Stimulated activated naive B cell treated with anti-CD40 and anti-IgM and Interleukin-4, amounts not matched to agents 10 μg/mL and 1 μg/mL and 100 μg/mL, for 72 hours (primary cell): ENCODE measurements at regions not wholly inside any gene's neighbourhood (a gene's known extent, or its start where the extent isn't known, plus 50 kb on each side); places are given as distances from the start of the nearest gene placed in this dataset.

Experiments used
- ATAC-seq, 2 donors: fragments of 150-1000 bp; cut with Tn5 transposase; replicated peaks; 2 replicates each; pipeline ENCODE4 v1.10.0; 2021; ENCODE audit warnings: moderate library complexity in 1 of 2
- DNase-seq: peaks from one replicate; pipeline ENCODE4 v3.0.0; 2021
- H3K27ac Mint-ChIP-seq: one replicate; pipeline ENCODE4 v1.8.0; 2022; ENCODE audit warnings: mild to moderate bottlenecking, mixed read lengths
- H3K27me3 Mint-ChIP-seq, 2 donors: one replicate each; pipeline ENCODE4 v1.8.0; 2022; ENCODE audit warnings: mixed read lengths in 2 of 2
- H3K36me3 Mint-ChIP-seq, 2 donors: one replicate each; pipeline ENCODE4 v1.8.0; 2022; ENCODE audit warnings: mixed read lengths in 2 of 2, mild to moderate bottlenecking in 1 of 2
- H3K4me1 Mint-ChIP-seq, 2 donors: one replicate each; pipeline ENCODE4 v1.8.0; 2022; ENCODE audit warnings: mixed read lengths in 2 of 2, mild to moderate bottlenecking in 1 of 2
- H3K4me3 Mint-ChIP-seq, 2 donors: one replicate each; pipeline ENCODE4 v1.8.0; 2022; ENCODE audit warnings: mild to moderate bottlenecking in 2 of 2, mixed read lengths in 2 of 2, moderate library complexity in 1 of 2
- H3K9me3 Mint-ChIP-seq, 2 donors: one replicate each; pipeline ENCODE4 v1.8.0; 2022; ENCODE audit warnings: mixed read lengths in 2 of 2, mild to moderate bottlenecking in 1 of 2

- no peak for ATAC-seq
- Mint-ChIP-seq H3K27me3 (no peaks in the 10 kb centered on the region), H3K9me3 (no peaks in the 10 kb centered on the region), H3K4me3 (no peak overlapping the region), H3K27ac (no peak overlapping the region), H3K4me1 (no peaks in the 10 kb centered on the region), H3K36me3 (no peaks in the 10 kb centered on the region)
- no peak for DNase-seq
These were observed 938.1 kb upstream of the EPHA7 start for GRCh38 chr6:94357381-94357980.

- Mint-ChIP-seq H3K9me3 (no peaks in the 10 kb centered on the region), H3K27me3 (no peaks in the 10 kb centered on the region), H3K36me3 (no peaks in the 10 kb centered on the region), H3K4me3 (no peak overlapping the region), H3K4me1 (no peaks in the 10 kb centered on the region), H3K27ac (no peak overlapping the region)
- no peak for DNase-seq
- ATAC-seq: no peak
These were observed 931.5 kb upstream of the EPHA7 start for GRCh38 chr6:94350833-94351232.

DNA sequence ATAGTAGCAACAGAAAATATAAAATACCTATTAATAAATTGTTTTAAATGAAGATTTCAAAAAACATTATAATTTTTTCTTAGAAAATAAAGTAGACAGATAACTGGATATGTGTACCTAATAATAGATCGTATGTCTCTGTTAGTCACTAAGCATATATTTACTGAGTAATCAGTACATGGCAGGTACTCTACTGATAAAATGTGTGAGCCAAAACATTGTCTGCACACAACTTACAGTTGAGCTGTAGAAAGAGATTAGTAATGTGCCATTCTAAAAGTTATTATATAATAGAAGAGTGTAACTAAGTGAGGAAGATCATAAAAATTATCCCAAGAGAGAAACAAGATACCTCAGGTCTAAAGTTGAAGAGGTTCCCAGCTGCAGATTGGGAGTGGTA lies 929.9 kb upstream of the EPHA7 start:
- no peak overlapping the region for H3K4me3 Mint-ChIP-seq

DNA sequence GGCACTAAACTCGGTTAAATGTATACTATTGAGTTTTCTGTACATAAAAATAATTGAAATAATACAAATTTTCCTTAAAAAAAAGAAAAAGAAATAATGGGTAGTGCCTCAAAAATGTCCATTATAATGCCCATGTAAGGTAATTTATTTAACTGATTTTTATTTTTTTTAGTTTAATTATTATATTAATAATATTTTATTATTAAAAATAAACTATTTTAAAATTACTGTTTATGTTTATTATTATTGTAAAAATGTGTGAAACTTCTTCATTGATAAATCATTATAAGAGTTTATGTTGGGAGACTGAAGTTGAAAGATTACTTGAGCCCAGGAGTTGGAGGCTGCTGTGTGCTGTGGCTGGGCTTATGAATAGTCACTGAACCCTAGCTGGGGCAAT lies 925.5 kb upstream of the EPHA7 start:
- H3K36me3 Mint-ChIP-seq: no peaks in the 10 kb centered on the region
- H3K4me1 Mint-ChIP-seq: no peaks in the 10 kb centered on the region
- no peak overlapping the region for H3K4me3 Mint-ChIP-seq
- H3K27me3 Mint-ChIP-seq: no peaks in the 10 kb centered on the region
- DNase-seq: no peak
- peaks cover 1 to 4% of the 10 kb centered on the region in 2 donors for H3K9me3 Mint-ChIP-seq
- H3K27ac Mint-ChIP-seq: no peak overlapping the region
- ATAC-seq: no peak

More for the DNA sequence above, 929.9 kb upstream of the EPHA7 start:
- Mint-ChIP-seq H3K4me1 (no peaks in the 10 kb centered on the region), H3K36me3 (no peaks in the 10 kb centered on the region), H3K27ac (no peak overlapping the region), H3K9me3 (no peaks in the 10 kb centered on the region), H3K27me3 (no peaks in the 10 kb centered on the region)
- DNase-seq: no peak
- ATAC-seq: no peak

- no peaks in the 10 kb centered on the region for H3K36me3 Mint-ChIP-seq
- DNase-seq (no peak), ATAC-seq (no peak)
- peaks cover 1 to 7% of the 10 kb centered on the region in 2 donors for H3K9me3 Mint-ChIP-seq
- no peaks in the 10 kb centered on the region for H3K4me1 Mint-ChIP-seq
- no peak overlapping the region for H3K27ac Mint-ChIP-seq
- H3K4me3 Mint-ChIP-seq: no peak overlapping the region
- H3K27me3 Mint-ChIP-seq: no peaks in the 10 kb centered on the region
These were observed 921.8 kb upstream of the EPHA7 start for GRCh38 chr6:94341173-94341572.

DNA sequence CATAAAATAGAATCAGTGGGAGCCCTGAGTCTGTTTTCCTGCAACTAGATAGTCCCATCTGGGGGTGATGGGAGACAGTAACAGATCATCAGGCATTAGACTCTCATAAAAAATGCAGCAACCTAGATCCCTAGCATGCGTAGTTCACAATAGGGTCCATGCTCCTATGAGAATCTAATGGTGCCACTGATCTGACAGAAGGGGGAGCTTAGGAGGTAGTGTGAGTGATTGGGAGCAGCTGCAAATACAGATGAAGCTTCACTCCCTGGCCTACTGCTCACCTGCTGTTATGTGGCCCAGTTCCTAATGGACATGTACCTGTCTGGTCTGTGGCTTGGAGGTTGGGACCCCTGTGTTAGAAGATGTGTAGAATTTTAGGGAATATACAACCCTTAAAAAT lies 904.5 kb upstream of the EPHA7 start:
- Mint-ChIP-seq H3K4me1 (no peaks in the 10 kb centered on the region), H3K4me3 (no peak overlapping the region), H3K27ac (no peak overlapping the region), H3K27me3 (no peaks in the 10 kb centered on the region), H3K36me3 (no peaks in the 10 kb centered on the region), H3K9me3 (no peaks in the 10 kb centered on the region)
- DNase-seq: no peak
- no peak for ATAC-seq

DNA sequence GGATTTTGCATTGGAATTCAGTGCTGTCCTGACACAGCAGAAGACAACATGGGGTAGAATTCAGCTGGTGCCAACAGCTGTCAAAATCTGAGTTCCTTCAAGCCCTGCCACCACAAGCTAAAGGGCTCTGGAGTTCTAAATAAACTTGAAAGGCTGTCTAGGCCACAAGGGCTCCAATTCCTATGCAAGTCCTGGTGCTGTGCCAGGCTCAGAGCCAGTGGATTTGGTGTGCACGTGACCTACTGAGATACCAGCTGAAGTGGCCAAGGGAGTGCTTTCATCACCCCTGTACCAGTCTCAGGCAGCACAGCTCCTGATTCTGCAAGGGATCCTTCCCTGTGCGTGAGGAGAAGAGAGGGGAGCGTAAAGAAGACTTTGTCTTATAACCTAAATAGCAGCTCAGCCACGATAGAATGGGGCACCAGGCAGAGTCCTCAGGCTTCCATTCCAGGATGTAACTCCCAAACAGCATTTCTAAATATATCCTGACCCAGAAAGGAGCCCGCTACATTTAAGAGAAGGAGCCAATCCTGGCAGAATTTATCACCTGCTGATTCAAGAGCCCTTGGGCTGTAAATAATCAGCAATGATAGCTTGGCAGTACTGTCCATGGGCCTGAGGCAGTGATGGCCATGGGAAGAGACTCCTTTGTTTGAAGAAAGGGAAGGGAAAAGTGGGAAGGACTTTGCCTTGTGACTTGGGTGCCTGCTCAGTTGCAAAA lies 881.2 kb upstream of the EPHA7 start:
- Mint-ChIP-seq H3K27ac (no peak overlapping the region), H3K9me3 (peaks cover 5 to 6% of the 10 kb centered on the region in 2 donors), H3K4me1 (no peaks in the 10 kb centered on the region), H3K36me3 (no peaks in the 10 kb centered on the region), H3K4me3 (no peak overlapping the region), H3K27me3 (no peaks in the 10 kb centered on the region)
- DNase-seq (no peak), ATAC-seq (no peak)

GRCh38 chr6:94289131-94289530 lies 869.8 kb upstream of the EPHA7 start:
- H3K27ac Mint-ChIP-seq: no peak overlapping the region
- H3K4me1 Mint-ChIP-seq: no peaks in the 10 kb centered on the region
- no peaks in the 10 kb centered on the region for H3K36me3 Mint-ChIP-seq
- H3K9me3 Mint-ChIP-seq: peaks cover 0 to 4% of the 10 kb centered on the region in 2 donors
- H3K27me3 Mint-ChIP-seq: no peaks in the 10 kb centered on the region
- ATAC-seq (no peak), DNase-seq (no peak)
- no peak overlapping the region for H3K4me3 Mint-ChIP-seq

- Mint-ChIP-seq H3K4me3 (no peak overlapping the region), H3K27me3 (no peaks in the 10 kb centered on the region), H3K27ac (no peak overlapping the region), H3K9me3 (peaks cover 0 to 3% of the 10 kb centered on the region in 2 donors), H3K4me1 (no peaks in the 10 kb centered on the region), H3K36me3 (no peaks in the 10 kb centered on the region)
- ATAC-seq (no peak), DNase-seq (no peak)
These were observed 858.8 kb upstream of the EPHA7 start for GRCh38 chr6:94278146-94278545.

DNA sequence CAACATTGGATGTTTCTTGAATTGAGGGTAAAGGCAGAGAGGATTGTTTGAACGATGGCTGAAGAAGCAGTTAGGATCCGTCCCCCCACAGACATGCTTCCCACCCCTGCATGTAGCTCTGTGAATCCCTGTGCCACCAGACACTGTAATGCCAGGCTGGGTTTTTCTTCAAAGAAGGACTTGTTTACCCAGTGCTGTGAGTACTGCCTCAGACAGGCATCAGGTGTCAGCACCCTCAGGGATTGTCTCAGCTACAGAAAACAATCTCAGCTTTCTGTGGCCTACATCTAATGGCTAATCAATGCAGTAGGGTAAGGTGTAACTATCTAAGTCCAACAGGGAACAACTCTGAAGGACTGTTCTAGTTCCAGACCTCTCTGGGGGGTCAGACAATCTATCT lies 853.0 kb upstream of the EPHA7 start:
- H3K9me3 Mint-ChIP-seq: peaks cover 0 to 6% of the 10 kb centered on the region in 2 donors
- H3K36me3 Mint-ChIP-seq: no peaks in the 10 kb centered on the region
- ATAC-seq (no peak), DNase-seq (no peak)
- no peaks in the 10 kb centered on the region for H3K4me1 Mint-ChIP-seq
- no peak overlapping the region for H3K27ac Mint-ChIP-seq
- H3K4me3 Mint-ChIP-seq: no peak overlapping the region
- no peaks in the 10 kb centered on the region for H3K27me3 Mint-ChIP-seq

GRCh38 chr6:94270091-94270948 lies 851.0 kb upstream of the EPHA7 start:
- ATAC-seq: no peak
- Mint-ChIP-seq H3K27me3 (no peaks in the 10 kb centered on the region), H3K9me3 (peaks cover 9% of the 10 kb centered on the region in 2 donors), H3K4me3 (no peak overlapping the region), H3K4me1 (no peaks in the 10 kb centered on the region), H3K36me3 (no peaks in the 10 kb centered on the region), H3K27ac (no peak overlapping the region)
- no peak for DNase-seq

DNA sequence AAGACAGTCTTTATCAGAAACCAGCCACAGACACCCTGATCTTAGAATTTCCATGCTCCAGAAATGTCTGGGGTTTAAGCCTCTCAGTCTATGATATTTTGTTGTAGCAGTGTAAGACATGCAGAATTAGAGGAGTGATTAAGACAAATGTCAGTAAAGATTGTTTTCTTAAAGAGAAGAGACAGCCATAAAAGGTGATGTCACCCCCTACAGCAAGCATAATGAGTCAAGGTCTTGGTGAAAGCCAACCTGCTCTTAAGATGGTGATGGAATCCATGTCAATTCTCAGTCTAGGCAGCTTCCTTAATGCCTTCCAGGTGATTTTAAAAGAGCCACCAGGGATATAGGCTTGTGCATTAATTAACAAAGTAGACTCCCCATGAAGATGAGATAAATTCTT lies 849.9 kb upstream of the EPHA7 start:
- H3K36me3 Mint-ChIP-seq: no peaks in the 10 kb centered on the region
- H3K4me3 Mint-ChIP-seq: no peak overlapping the region
- H3K27ac Mint-ChIP-seq: no peak overlapping the region
- DNase-seq (no peak), ATAC-seq (no peak)
- H3K9me3 Mint-ChIP-seq: peaks cover 14 to 16% of the 10 kb centered on the region in 2 donors
- no peaks in the 10 kb centered on the region for H3K4me1 Mint-ChIP-seq
- H3K27me3 Mint-ChIP-seq: no peaks in the 10 kb centered on the region

DNA sequence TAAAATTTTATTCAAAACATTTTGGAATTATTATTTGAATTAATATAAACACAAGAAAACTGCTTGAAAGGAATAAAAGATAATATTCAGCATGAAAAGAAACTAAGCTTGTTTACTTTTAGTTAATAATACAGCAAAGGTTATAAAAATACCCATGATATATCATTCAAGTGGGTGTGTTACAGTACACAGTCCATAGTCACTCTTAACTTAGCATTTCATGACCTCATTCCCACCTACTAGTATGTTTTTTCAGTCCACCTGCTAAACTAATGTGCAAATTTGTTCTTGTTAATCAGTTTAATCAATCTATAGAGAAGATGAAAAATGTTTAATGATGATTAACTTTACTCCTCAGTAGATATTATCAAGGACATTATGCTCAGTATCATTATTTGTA lies 841.4 kb upstream of the EPHA7 start:
- no peaks in the 10 kb centered on the region for H3K4me1 Mint-ChIP-seq
- H3K27me3 Mint-ChIP-seq: no peaks in the 10 kb centered on the region
- no peak overlapping the region for H3K27ac Mint-ChIP-seq
- ATAC-seq (no peak), DNase-seq (no peak)
- H3K36me3 Mint-ChIP-seq: no peaks in the 10 kb centered on the region
- no peak overlapping the region for H3K4me3 Mint-ChIP-seq
- H3K9me3 Mint-ChIP-seq: peaks cover 9 to 11% of the 10 kb centered on the region in 2 donors

- Mint-ChIP-seq H3K4me3 (no peak overlapping the region), H3K36me3 (no peaks in the 10 kb centered on the region), H3K9me3 (no peaks in the 10 kb centered on the region), H3K27me3 (no peaks in the 10 kb centered on the region), H3K4me1 (no peaks in the 10 kb centered on the region), H3K27ac (no peak overlapping the region)
- ATAC-seq (no peak), DNase-seq (no peak)
These were observed 835.3 kb upstream of the EPHA7 start for GRCh38 chr6:94254689-94255088.

DNA sequence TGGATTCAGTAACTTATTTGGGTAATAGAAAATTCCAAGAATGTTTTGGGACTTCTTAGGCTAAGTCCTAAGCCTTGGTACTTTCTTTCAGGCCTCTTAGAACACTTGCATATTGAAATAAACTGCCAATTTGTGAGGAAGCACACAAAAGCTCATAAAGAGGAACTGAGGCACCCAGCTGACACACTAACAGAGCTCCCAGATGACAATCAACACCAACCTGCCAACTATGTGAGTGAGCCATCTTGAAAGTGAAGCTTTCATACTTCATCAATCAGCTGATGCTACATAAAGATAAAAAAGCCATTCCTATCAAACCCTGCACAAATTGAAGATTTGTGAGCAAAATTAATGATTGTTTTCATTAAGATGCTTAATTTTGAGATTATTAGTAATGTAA lies 832.5 kb upstream of the EPHA7 start:
- Mint-ChIP-seq H3K4me1 (no peaks in the 10 kb centered on the region), H3K4me3 (no peak overlapping the region), H3K9me3 (peaks cover 0 to 7% of the 10 kb centered on the region in 2 donors), H3K36me3 (no peaks in the 10 kb centered on the region), H3K27me3 (no peaks in the 10 kb centered on the region), H3K27ac (no peak overlapping the region)
- ATAC-seq: no peak
- no peak for DNase-seq
